ENCODE measurements at regions not wholly inside any gene's neighbourhood (a gene's known extent, or its start where the extent isn't known, plus 50 kb on each side); places are given as distances from the start of the nearest gene placed in this dataset.

DNA sequence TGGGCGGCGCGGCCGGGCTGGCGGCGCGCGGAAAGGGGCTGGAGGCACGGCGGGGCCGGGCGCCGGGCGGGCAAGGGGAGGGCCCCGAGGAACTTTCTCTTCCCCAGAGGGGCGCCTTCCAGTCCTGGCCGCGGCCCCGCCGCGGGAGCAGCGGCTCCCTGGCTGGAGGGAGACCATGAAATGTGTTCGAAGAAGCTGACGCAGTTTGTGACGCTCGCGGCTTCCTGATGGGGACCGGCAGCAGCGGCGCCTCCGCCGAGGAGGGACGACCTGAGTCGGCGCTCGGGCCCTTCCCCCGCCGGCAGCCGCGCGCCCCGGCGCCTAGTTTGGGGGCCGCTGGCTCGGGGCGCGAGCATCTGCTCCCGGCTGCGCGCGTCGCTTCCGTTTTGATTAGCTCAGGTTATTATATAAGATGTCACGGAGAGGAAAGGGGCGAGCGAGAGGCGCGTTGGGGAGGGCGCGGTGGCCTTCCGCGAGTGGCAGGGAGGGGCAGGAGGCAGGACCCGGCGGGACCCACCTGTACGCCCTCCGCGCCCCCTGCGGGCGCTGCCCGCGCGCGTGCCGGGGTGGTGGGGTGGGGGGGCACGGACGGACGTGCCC lies 57.1 kb upstream of the PCGF5 start:
- no peaks in the 10 kb centered on the region for H3K36me3 ChIP-seq (ENCODE audit: insufficient read depth, low read length, poor library complexity, severe bottlenecking)
- ChIA-PET CTCF (no interaction called here), POLR2A (ENCODE audit: low non-redundant PET) (interaction anchor here (0.7 kb wide), 2 partner anchors 87 to 178 kb away, joined by 4 to 18 read pairs; no protein-coding TSS in a partner anchor)
- peaks cover 56% of the 10 kb centered on the region for H3K27me3 ChIP-seq (replicated peaks; ENCODE audit: insufficient read depth, low read depth, low read length, poor library complexity)
- no peaks in the 10 kb centered on the region for H3K9me3 ChIP-seq (ENCODE audit: low read depth, low read length, poor library complexity, severe bottlenecking)
- DNase-seq (ENCODE audit: low spot score), result peak; percentile 52
- no peak overlapping the region for H3K27ac ChIP-seq (ENCODE audit: low read depth, low read length, poor library complexity, severe bottlenecking)
- peaks cover 6% of the 10 kb centered on the region for H3K4me1 ChIP-seq (ENCODE audit: insufficient read depth, low read length, poor library complexity, severe bottlenecking)
- peak overlapping the region; percentile 66 for H3K4me3 ChIP-seq (ENCODE audit: low read depth, low read length, poor library complexity, severe bottlenecking)
- BruUV-seq (replicated peaks), result no TSS peak
- intact Hi-C loops (cut with micrococcal nuclease; ENCODE audit: unreplicated experiment), result no loop called here
- no peak for TF ChIP-seq EZH2 (IDR thresholded peaks at IDR 0.05; ENCODE audit: borderline replicate concordance, low read depth, low read length, poor library complexity, severe bottlenecking)
- TF ChIP-seq, protein P1, sequence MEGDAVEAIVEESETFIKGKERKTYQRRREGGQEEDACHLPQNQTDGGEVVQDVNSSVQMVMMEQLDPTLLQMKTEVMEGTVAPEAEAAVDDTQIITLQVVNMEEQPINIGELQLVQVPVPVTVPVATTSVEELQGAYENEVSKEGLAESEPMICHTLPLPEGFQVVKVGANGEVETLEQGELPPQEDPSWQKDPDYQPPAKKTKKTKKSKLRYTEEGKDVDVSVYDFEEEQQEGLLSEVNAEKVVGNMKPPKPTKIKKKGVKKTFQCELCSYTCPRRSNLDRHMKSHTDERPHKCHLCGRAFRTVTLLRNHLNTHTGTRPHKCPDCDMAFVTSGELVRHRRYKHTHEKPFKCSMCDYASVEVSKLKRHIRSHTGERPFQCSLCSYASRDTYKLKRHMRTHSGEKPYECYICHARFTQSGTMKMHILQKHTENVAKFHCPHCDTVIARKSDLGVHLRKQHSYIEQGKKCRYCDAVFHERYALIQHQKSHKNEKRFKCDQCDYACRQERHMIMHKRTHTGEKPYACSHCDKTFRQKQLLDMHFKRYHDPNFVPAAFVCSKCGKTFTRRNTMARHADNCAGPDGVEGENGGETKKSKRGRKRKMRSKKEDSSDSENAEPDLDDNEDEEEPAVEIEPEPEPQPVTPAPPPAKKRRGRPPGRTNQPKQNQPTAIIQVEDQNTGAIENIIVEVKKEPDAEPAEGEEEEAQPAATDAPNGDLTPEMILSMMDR (conservative IDR thresholded peaks at IDR 0.05; ENCODE audit: low read depth, low read length), result no peak

DNA sequence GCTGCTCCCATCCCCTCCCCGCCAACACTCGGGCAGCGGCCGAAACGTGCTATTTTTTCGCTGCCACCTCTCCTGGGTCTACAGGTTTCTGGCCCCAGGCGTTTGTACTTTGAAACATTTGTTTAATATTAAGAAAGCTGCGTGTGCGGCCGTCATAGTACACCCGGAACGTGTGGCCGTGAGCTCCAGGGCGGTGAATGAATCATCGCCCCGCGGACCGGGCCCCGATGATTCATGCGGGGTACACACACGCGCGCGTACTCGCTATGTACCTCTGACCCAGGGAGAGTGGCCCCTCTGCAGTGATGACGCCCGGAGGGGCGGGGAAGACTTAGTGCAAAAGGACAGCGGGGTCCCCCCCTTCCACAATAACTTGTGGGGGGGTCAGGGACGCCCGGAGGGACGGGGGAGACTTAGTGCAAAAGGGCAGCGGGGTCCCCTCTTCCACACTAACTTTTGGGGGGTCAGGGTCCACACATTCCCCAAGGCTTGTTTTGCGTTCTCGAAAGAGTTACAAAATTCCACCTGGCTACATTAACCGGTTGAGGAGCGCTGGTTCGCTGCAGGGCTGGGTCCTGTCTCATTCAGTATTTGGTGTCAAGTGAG lies 56.5 kb upstream of the PCGF5 start:
- H3K4me1 ChIP-seq (ENCODE audit: insufficient read depth, low read length, poor library complexity, severe bottlenecking), result peaks cover 6% of the 10 kb centered on the region
- POLR2A ChIA-PET (ENCODE audit: low non-redundant PET), result interaction anchor here (0.7 kb wide), 2 partner anchors 86 to 178 kb away, joined by 4 to 18 read pairs; no protein-coding TSS in a partner anchor
- no peak for DNase-seq (ENCODE audit: low spot score)
- H3K27ac ChIP-seq (ENCODE audit: low read depth, low read length, poor library complexity, severe bottlenecking), result no peak overlapping the region
- no TSS peak for BruUV-seq (replicated peaks)
- peak overlapping the region; percentile 66 for H3K4me3 ChIP-seq (ENCODE audit: low read depth, low read length, poor library complexity, severe bottlenecking)
- H3K9me3 ChIP-seq (ENCODE audit: low read depth, low read length, poor library complexity, severe bottlenecking), result no peaks in the 10 kb centered on the region
- peaks cover 56% of the 10 kb centered on the region for H3K27me3 ChIP-seq (replicated peaks; ENCODE audit: insufficient read depth, low read depth, low read length, poor library complexity)
- TF ChIP-seq, protein P1 (conservative IDR thresholded peaks at IDR 0.05; ENCODE audit: low read depth, low read length), result no peak
- peak; percentile 32 for TF ChIP-seq EZH2 (IDR thresholded peaks at IDR 0.05; ENCODE audit: borderline replicate concordance, low read depth, low read length, poor library complexity, severe bottlenecking)
- intact Hi-C loops (cut with micrococcal nuclease; ENCODE audit: unreplicated experiment), result no loop called here
- no peaks in the 10 kb centered on the region for H3K36me3 ChIP-seq (ENCODE audit: insufficient read depth, low read length, poor library complexity, severe bottlenecking)
- CTCF ChIA-PET, result no interaction called here

DNA sequence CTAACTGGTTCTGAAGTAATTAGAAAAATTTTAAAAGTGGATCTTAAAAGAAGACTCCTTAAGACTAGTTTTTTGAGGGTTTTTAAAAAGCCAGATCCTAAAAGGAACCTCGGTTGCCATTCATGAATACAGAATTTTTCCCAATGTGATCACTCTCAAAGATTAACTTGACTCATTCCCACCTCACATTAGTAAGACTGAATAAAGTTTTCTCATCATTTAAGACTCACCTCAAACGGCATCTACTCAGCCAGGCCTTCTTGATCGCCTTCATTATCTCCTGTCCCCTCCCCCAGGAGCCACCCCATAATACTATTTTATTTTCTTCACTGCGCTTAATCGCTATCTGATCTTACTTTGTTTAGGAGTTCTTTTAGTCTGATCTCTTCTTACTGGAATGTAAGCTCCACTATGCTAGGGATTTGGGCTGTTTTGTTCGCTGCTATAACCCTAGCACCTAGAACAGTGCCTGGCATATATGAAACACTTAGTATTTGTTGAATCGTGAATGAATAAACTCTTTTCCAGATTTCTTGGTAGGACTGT lies 55.9 kb upstream of the PCGF5 start:
- peaks cover 58% of the 10 kb centered on the region for H3K27me3 ChIP-seq (replicated peaks; ENCODE audit: insufficient read depth, low read depth, low read length, poor library complexity)
- no peak overlapping the region for H3K4me3 ChIP-seq (ENCODE audit: low read depth, low read length, poor library complexity, severe bottlenecking)
- CTCF ChIA-PET, result no interaction called here
- intact Hi-C loops (cut with micrococcal nuclease; ENCODE audit: unreplicated experiment), result no loop called here
- no peaks in the 10 kb centered on the region for H3K36me3 ChIP-seq (ENCODE audit: insufficient read depth, low read length, poor library complexity, severe bottlenecking)
- POLR2A ChIA-PET (ENCODE audit: low non-redundant PET), result no interaction called here
- TF ChIP-seq EZH2 (IDR thresholded peaks at IDR 0.05; ENCODE audit: borderline replicate concordance, low read depth, low read length, poor library complexity, severe bottlenecking), result no peak
- TF ChIP-seq, protein P1 (conservative IDR thresholded peaks at IDR 0.05; ENCODE audit: low read depth, low read length), result no peak
- no peak for DNase-seq (ENCODE audit: low spot score)
- no peak overlapping the region for H3K27ac ChIP-seq (ENCODE audit: low read depth, low read length, poor library complexity, severe bottlenecking)
- no TSS peak for BruUV-seq (replicated peaks)
- no peaks in the 10 kb centered on the region for H3K9me3 ChIP-seq (ENCODE audit: low read depth, low read length, poor library complexity, severe bottlenecking)
- H3K4me1 ChIP-seq (ENCODE audit: insufficient read depth, low read length, poor library complexity, severe bottlenecking), result peaks cover 6% of the 10 kb centered on the region

Data from A673 (cell line).